GM12875 (cell line): ENCODE measurements at regions not wholly inside any gene's neighbourhood (a gene's known extent, or its start where the extent isn't known, plus 50 kb on each side); places are given as distances from the start of the nearest gene placed in this dataset.

Source experiments
- H3K4me3 ChIP-seq: one replicate; pipeline ENCODE4 v1.5.1; 2011; ENCODE audit warnings: low read depth, low read length, control low read depth
- TF ChIP-seq, protein P1 (sequence below): IDR thresholded peaks from 2 replicates; pipeline ENCODE4 v1.5.1; 2011; ENCODE audit warnings: low read depth, mild to moderate bottlenecking, control low read depth, inconsistent platforms, low read length, moderate library complexity, borderline replicate concordance; ENCODE audit not compliant: insufficient read depth

DNA sequence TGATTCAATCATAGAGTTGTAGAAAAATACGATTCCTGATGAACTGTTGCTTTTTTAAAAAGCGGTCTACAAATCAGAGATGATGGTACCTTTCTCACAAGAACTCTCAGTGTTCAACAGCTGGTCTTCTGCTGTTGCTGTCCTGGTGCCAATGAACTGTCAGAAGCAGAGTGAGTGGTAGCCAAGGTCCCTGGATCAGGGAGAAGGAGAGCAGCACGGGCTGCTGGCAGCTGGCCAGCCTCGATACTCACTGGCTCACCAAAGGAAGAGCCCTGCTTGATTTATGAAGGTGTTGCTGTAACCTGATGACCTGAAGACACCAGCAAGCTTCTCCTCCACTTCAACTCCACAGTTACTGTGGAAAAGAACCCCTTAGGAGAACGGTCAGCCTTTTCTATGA is 300.8 kb upstream of the SOX11 start:
- TF ChIP-seq, protein P1, sequence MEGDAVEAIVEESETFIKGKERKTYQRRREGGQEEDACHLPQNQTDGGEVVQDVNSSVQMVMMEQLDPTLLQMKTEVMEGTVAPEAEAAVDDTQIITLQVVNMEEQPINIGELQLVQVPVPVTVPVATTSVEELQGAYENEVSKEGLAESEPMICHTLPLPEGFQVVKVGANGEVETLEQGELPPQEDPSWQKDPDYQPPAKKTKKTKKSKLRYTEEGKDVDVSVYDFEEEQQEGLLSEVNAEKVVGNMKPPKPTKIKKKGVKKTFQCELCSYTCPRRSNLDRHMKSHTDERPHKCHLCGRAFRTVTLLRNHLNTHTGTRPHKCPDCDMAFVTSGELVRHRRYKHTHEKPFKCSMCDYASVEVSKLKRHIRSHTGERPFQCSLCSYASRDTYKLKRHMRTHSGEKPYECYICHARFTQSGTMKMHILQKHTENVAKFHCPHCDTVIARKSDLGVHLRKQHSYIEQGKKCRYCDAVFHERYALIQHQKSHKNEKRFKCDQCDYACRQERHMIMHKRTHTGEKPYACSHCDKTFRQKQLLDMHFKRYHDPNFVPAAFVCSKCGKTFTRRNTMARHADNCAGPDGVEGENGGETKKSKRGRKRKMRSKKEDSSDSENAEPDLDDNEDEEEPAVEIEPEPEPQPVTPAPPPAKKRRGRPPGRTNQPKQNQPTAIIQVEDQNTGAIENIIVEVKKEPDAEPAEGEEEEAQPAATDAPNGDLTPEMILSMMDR, result no peak
- H3K4me3 ChIP-seq, result no peak overlapping the region

DNA sequence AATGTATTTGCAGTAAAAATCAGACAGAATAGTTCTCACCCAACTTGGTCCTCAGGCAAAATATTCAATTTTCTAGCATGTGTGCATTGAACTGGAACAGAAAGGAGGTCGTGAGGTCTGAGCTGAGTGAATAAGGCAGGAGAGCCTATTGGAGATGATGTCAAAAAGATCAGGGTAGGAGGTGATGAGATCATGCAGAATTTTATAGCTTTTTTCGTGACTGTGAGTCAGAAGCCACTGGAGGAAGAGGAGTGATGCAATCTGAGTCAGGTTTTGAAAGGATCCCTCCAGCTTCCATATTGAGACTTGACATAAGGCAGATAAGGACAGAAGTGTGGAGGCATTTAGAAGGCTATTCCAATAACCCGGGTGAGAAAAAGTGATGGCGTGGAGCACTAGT is 299.5 kb upstream of the SOX11 start:
- no peak overlapping the region for H3K4me3 ChIP-seq
- TF ChIP-seq, protein P1, result no peak

DNA sequence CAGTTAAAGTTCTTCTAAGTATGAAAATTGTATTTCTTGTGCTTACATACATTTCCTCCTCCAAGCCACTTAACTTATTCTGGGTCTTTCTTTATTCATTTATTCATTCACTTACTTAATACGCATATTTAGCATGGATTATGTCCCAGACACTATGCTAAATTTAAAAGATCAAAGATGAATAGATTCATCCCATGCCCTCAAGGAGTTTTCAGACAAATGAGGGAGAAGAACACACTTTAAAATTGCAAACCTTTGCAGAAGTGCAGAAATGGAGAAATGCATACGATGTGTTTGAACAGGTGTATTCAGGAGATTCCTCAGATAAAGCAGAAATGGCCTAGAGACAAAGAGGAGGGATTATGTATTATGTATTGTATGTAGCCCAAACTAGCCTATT is 298.7 kb upstream of the SOX11 start:
- TF ChIP-seq, protein P1, result no peak
- no peak overlapping the region for H3K4me3 ChIP-seq

DNA sequence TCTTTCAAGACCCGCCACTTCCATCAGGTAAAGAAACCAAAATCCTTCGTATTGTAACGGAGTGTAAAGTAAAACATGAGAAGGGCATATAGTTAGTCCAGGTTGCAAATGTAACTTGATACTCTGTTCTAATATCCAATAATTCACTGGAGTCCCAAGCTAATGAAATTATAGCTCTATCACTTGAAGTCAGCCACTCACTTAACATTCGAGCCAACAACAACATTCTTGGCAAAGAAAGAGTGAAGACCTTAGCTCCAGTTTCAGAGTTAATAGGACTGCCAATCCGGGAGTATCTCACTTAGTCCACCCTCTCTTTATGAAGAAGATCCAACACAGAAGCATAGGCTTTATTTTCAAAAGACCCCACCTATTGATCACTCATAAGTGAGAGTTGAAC is 298.0 kb upstream of the SOX11 start:
- TF ChIP-seq, protein P1, result no peak

DNA sequence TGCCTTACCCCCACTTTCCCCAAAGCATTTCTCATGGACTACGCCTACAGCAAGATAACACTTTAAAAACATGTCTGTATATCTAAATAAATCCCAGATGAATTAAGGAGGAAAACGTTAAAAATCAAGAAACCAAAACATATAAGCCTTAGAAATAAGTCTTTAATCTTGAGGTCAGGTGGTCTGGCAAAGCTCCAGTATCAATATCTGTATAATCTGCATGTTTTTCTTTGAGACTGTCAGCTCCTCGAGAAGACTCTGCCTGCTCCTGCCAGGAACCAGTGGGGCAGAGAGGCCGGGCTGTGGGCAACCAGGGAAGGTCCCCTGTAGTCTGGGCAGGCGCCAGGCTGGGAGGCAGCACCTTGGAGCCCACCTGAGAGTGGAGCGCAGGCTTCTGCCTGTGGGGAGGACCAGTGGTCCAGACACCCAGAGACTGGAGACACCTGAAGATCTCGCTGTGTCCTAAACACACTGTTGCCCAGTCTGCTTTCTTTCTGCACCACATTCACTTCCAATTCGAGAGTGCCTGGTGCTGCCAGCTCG is 291.0 kb upstream of the SOX11 start:
- TF ChIP-seq, protein P1, result no peak
- no peak overlapping the region for H3K4me3 ChIP-seq

More for the DNA sequence above, 298.0 kb upstream of the SOX11 start:
- no peak overlapping the region for H3K4me3 ChIP-seq

DNA sequence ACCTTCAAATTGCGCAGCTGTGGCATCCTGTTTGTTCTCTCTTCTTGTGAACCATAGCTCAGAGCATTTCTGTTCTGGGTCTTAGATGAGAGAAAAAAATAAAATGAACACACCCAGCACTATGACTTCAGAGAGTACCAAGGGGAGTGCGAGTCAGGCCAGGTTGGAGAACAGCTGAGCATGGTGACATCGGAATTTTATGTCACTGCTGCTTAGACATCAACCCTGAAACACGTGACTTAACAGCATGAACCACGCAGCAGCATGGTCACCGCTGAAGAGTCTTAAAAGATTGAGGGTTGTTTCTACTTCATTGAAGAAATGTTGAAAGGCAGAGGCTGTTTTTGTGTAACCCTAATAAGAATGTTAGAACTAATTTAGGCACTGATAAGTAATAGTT is 288.8 kb upstream of the SOX11 start:
- TF ChIP-seq, protein P1, result no peak
- no peak overlapping the region for H3K4me3 ChIP-seq

DNA sequence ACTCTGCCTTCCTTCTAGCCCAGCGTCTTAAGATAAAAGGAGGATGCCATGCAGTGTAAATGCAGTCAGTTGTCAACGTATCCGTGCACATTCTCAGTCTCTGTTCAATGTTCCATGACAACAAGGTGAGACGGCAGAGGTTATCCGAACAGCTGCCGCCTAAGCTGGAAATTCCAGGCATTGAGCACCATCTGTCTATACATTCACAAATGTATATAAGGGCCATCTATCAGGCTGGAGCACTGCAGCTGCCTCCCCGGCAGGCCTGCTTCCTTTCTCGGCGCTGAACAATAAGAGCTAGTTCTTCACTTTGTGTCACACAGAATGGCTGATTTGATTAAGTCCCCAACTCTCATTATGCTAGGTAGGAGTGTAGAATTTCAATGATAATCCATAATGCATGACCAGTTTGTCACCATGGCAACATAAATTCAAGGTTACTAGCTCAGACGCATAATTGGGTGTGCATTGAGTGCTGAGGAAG is 282.2 kb upstream of the SOX11 start:
- H3K4me3 ChIP-seq, result no peak overlapping the region
- TF ChIP-seq, protein P1, result no peak
